Pulmonary artery endothelial cell (primary cell): ENCODE measurements at regions not wholly inside any gene's neighbourhood (a gene's known extent, or its start where the extent isn't known, plus 50 kb on each side); places are given as distances from the start of the nearest gene placed in this dataset.
"Not testable (repeated sequence)": the region's sequence is repeated elsewhere in the genome, so short reads cannot be mapped to it uniquely, and the experiment has no call there.

ENCODE experiments used
- DNase-seq: peaks from one replicate; pipeline ENCODE4 v3.0.0-alpha.2; 2011; ENCODE audit warnings: low read depth, low spot score

- DNase-seq, result not testable (repeated sequence)
Measured at GRCh38 chr15:85196697-85197096, 183.7 kb upstream of the AKAP13 start.

- not testable (repeated sequence) for DNase-seq
Measured at GRCh38 chr15:85197582-85197981, 182.8 kb upstream of the AKAP13 start.

- DNase-seq, result not testable (repeated sequence)
Measured at GRCh38 chr15:85198432-85198831, 182.0 kb upstream of the AKAP13 start.

GRCh38 chr15:85200215-85200614 is 180.2 kb upstream of the AKAP13 start:
- not testable (repeated sequence) for DNase-seq

- not testable (repeated sequence) for DNase-seq
Measured at GRCh38 chr15:85201118-85201793, 179.1 kb upstream of the AKAP13 start.

- not testable (repeated sequence) for DNase-seq
Measured at GRCh38 chr15:85204481-85204880, 175.9 kb upstream of the AKAP13 start.

GRCh38 chr15:85233791-85234325 is 146.5 kb upstream of the AKAP13 start:
- DNase-seq, result not testable (repeated sequence)

- DNase-seq, result not testable (repeated sequence)
Measured at GRCh38 chr15:85234450-85235196, 145.8 kb upstream of the AKAP13 start.

GRCh38 chr15:85244056-85244455 is 136.3 kb upstream of the AKAP13 start:
- DNase-seq, result not testable (repeated sequence)

- not testable (repeated sequence) for DNase-seq
Measured at GRCh38 chr15:85250938-85251542, 129.4 kb upstream of the AKAP13 start.

- not testable (repeated sequence) for DNase-seq
Measured at GRCh38 chr15:85253196-85253915, 127.0 kb upstream of the AKAP13 start.

- DNase-seq, result not testable (repeated sequence)
Measured at GRCh38 chr15:85254961-85255360, 125.4 kb upstream of the AKAP13 start.

- DNase-seq, result not testable (repeated sequence)
Measured at GRCh38 chr15:85255502-85255901, 124.9 kb upstream of the AKAP13 start.

- DNase-seq, result not testable (repeated sequence)
Measured at GRCh38 chr15:85256009-85256997, 124.1 kb upstream of the AKAP13 start.

- not testable (repeated sequence) for DNase-seq
Measured at GRCh38 chr15:85258062-85258445, 122.3 kb upstream of the AKAP13 start.

GRCh38 chr15:85258559-85259209 is 121.7 kb upstream of the AKAP13 start:
- DNase-seq, result not testable (repeated sequence)

- DNase-seq, result not testable (repeated sequence)
Measured at GRCh38 chr15:85260526-85260925, 119.9 kb upstream of the AKAP13 start.

GRCh38 chr15:85262461-85263055 is 117.8 kb upstream of the AKAP13 start:
- DNase-seq, result not testable (repeated sequence)

GRCh38 chr15:85263842-85264440 is 116.5 kb upstream of the AKAP13 start:
- DNase-seq, result not testable (repeated sequence)
